ENCODE measurements at regions not wholly inside any gene's neighbourhood (a gene's known extent, or its start where the extent isn't known, plus 50 kb on each side); places are given as distances from the start of the nearest gene placed in this dataset.

- Histone ChIP-seq H3K4me3 (no peak overlapping the region), H3K4me1 (ENCODE audit: low read depth) (no peaks in the 10 kb centered on the region), H3K9me3 (no peaks in the 10 kb centered on the region), H3K36me3 (ENCODE audit: low read depth) (no peaks in the 10 kb centered on the region)
- DNase-seq (no peak), ATAC-seq (no peak)
- TF ChIP-seq CTCF (IDR thresholded peaks at IDR 0.05) = no peak
- intact Hi-C loops (cut with DNase I, micrococcal nuclease) = no loop called here
These were observed 140.1 kb upstream of the NR3C1 start for GRCh38 chr5:143543358-143544255.

GRCh38 chr5:143542798-143543144 is 139.3 kb upstream of the NR3C1 start:
- Histone ChIP-seq H3K4me3 (no peak overlapping the region), H3K36me3 (ENCODE audit: low read depth) (no peaks in the 10 kb centered on the region), H3K9me3 (no peaks in the 10 kb centered on the region), H3K4me1 (ENCODE audit: low read depth) (no peaks in the 10 kb centered on the region)
- DNase-seq (no peak), ATAC-seq (no peak)
- no peak for TF ChIP-seq CTCF (IDR thresholded peaks at IDR 0.05)
- intact Hi-C loops (cut with DNase I, micrococcal nuclease) = no loop called here

- ATAC-seq = no peak
- TF ChIP-seq CTCF (IDR thresholded peaks at IDR 0.05) = no peak
These were observed 138.7 kb upstream of the NR3C1 start for GRCh38 chr5:143541943-143542797.

GRCh38 chr5:143539742-143540141 is 136.3 kb upstream of the NR3C1 start:
- TF ChIP-seq CTCF (IDR thresholded peaks at IDR 0.05) = no peak
- no peak overlapping the region for H3K4me3 ChIP-seq

More at GRCh38 chr5:143541943-143542797, 138.7 kb upstream of the NR3C1 start:
- intact Hi-C loops (cut with DNase I, micrococcal nuclease) = no loop called here
- DNase-seq = no peak
- no peaks in the 10 kb centered on the region for H3K4me1 ChIP-seq (ENCODE audit: low read depth)
- no peaks in the 10 kb centered on the region for H3K9me3 ChIP-seq
- no peaks in the 10 kb centered on the region for H3K36me3 ChIP-seq (ENCODE audit: low read depth)
- no peak overlapping the region for H3K4me3 ChIP-seq

GRCh38 chr5:143537056-143537455 is 133.6 kb upstream of the NR3C1 start:
- Histone ChIP-seq H3K9me3 (no peaks in the 10 kb centered on the region), H3K36me3 (ENCODE audit: low read depth) (no peaks in the 10 kb centered on the region), H3K4me1 (ENCODE audit: low read depth) (no peaks in the 10 kb centered on the region), H3K4me3 (no peak overlapping the region)
- intact Hi-C loops (cut with DNase I, micrococcal nuclease) = no loop called here
- no peak for DNase-seq
- TF ChIP-seq CTCF (IDR thresholded peaks at IDR 0.05) = no peak
- ATAC-seq = no peak

More at GRCh38 chr5:143539742-143540141, 136.3 kb upstream of the NR3C1 start:
- DNase-seq (no peak), ATAC-seq (no peak)
- H3K4me1 ChIP-seq (ENCODE audit: low read depth) = no peaks in the 10 kb centered on the region
- intact Hi-C loops (cut with DNase I, micrococcal nuclease) = no loop called here
- no peaks in the 10 kb centered on the region for H3K9me3 ChIP-seq
- no peaks in the 10 kb centered on the region for H3K36me3 ChIP-seq (ENCODE audit: low read depth)
